NCI-H1092 treated with DMSO at 0.1 percent for 48 hours (cell line): ENCODE measurements at regions not wholly inside any gene's neighbourhood (a gene's known extent, or its start where the extent isn't known, plus 50 kb on each side); places are given as distances from the start of the nearest gene placed in this dataset.
"Not testable (repeated sequence)": the region's sequence is repeated elsewhere in the genome, so short reads cannot be mapped to it uniquely, and the experiment has no call there.

ENCODE experiments used
- DNase-seq: peaks from one replicate; lab custom pipeline; 2025; lab: John Stamatoyannopoulos, UW

DNA sequence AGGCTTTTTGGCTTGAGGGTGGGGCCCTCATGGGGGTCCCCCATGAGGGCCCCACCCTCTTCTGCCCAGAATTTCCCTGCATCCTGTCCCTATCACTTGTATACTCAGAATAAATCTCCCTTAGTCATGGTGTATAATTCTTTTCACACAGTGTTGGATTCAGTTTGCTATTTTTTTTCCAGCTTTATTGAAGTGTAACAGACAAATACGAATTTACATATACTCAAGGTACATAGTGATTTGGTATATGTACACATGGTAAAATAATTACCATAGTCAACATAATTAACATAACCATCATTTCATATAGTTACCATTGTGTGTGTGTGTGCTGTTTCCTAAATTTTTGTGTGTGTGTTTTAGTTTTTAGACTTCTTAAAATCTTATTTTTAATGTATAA is 289.4 kb downstream of the CNTNAP3B start:
- DNase-seq, result not testable (repeated sequence)

DNA sequence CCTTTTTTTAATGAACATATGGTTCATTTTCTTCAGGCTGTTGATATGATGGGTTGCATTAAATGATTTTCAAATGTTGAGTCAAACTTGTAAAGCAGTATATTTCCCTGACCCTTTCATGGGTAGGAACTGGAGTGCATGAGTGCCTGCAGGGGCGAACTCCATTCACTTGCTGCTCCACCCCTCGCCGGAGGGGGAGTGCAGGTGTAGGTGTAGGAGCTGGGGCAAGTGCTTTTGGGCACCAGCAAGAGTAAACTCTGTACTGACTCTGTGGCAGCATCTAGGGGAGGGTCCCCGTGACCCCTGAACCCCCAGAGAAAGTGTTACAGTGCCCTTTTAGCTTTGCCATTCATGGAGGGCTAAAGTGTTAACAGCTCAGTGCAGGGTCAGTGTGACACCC is 290.3 kb downstream of the CNTNAP3B start:
- DNase-seq, result not testable (repeated sequence)

GRCh38 chr9:41838562-41838851 is 290.7 kb downstream of the CNTNAP3B start:
- DNase-seq, result not testable (repeated sequence)

DNA sequence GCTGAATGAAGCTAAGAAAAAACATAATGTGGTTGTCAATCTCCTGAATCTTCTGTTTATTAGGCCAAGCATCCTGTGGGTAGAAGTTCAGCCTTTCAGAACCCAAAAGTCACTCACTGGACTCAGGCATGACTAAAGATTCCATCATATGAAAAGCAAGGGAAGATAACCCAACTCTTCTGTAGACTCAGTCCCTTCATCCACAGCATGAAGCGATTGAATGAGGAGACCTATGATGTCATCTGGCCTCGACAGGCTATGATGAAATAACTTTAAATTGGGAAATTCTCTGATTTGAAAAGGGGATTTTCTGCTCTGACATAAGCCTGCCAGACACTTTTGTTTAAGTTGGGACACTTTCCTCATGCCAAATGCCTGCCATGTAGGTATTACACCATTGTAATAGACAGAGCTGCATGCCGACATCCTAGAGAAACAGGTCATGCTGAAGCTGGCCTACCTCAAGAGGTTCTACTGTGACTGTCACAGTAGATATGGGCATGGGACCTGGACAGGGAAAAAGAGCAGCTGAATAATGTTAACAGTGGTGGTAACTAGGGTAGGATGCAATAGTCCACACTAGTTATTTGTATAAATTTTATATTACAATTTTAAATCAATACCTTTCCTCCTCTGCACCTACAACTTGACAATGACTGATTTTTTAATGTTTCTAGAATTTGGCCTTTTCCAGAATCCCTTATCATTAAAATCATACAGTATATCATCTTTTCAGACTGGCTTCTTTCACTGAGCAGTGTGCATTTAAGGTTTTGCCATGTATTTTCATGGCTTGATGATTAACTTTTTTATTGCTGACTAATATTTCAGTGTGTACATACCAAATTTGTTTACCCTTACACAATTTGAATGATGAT is 291.3 kb downstream of the CNTNAP3B start:
- DNase-seq, result not testable (repeated sequence)

GRCh38 chr9:41833108-41833507 is 296.1 kb downstream of the CNTNAP3B start:
- not testable (repeated sequence) for DNase-seq

- not testable (repeated sequence) for DNase-seq
Observed at GRCh38 chr9:41824723-41825122, 304.5 kb downstream of the CNTNAP3B start.

GRCh38 chr9:41802706-41803105 is 326.5 kb downstream of the CNTNAP3B start:
- DNase-seq, result not testable (repeated sequence)

GRCh38 chr9:41798684-41799083 is 330.5 kb downstream of the CNTNAP3B start:
- not testable (repeated sequence) for DNase-seq

- not testable (repeated sequence) for DNase-seq
Observed at GRCh38 chr9:41790719-41791363, 338.4 kb downstream of the CNTNAP3B start.

DNA sequence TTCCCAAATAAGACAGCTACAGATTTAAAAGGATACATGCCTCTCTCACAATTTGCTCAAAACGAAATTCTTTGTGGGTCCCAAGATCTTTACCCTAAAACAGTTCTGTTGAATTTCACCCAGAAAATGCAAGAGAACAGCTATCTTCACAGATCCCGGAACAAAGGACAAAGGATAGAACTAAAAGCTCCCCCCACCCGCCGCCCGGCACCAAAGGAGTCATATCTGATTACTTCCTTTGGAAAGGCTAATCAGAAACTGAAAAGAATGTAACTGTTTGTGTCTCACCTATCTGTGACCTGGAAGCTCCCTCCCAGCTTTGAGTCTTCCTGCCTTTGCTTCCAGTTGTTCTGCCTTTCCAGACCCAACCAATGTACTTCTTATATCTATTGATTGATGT is 339.2 kb downstream of the CNTNAP3B start:
- DNase-seq, result not testable (repeated sequence)

DNA sequence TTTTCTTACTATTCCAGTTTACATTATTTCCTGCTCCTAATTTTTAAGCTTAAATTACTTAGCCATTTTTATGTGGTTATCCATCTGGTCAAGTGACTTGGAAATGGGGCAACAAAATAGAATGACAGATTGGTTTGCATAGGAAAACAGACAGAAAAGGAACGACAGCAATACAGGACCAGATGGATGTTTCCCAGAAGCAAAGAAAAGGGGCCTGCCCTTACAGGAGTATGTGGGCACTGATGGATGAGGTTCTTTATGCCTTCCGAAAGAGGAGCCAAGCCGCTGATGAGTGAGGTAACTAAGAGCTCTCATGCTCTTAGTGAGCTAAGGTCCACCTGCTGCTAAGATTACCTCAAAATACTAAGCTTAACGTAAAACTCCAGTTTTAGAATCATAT is 339.8 kb downstream of the CNTNAP3B start:
- DNase-seq, result not testable (repeated sequence)

- DNase-seq, result not testable (repeated sequence)
Observed at GRCh38 chr9:41787951-41788350, 341.3 kb downstream of the CNTNAP3B start.

DNA sequence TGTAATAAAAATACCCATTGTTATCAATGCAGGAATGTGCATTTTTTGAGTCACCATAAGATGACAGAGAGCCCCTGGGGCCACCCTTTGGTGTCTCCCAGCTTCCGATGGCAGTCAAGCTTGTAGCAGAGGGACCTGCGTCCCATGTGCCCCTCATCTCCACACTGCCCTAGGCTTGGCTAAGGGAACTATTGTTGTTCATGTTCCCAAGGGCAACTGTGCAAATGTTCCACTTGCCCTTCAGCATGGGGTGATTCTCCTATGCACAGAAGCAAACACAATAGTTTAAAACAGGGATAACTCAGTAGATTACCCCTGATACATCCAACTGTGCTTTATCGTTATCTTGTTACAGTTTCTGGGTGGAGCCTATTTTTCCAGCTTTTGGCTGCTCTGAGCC is 342.0 kb downstream of the CNTNAP3B start:
- not testable (repeated sequence) for DNase-seq

GRCh38 chr9:41784006-41784405 is 345.2 kb downstream of the CNTNAP3B start:
- DNase-seq, result not testable (repeated sequence)

DNA sequence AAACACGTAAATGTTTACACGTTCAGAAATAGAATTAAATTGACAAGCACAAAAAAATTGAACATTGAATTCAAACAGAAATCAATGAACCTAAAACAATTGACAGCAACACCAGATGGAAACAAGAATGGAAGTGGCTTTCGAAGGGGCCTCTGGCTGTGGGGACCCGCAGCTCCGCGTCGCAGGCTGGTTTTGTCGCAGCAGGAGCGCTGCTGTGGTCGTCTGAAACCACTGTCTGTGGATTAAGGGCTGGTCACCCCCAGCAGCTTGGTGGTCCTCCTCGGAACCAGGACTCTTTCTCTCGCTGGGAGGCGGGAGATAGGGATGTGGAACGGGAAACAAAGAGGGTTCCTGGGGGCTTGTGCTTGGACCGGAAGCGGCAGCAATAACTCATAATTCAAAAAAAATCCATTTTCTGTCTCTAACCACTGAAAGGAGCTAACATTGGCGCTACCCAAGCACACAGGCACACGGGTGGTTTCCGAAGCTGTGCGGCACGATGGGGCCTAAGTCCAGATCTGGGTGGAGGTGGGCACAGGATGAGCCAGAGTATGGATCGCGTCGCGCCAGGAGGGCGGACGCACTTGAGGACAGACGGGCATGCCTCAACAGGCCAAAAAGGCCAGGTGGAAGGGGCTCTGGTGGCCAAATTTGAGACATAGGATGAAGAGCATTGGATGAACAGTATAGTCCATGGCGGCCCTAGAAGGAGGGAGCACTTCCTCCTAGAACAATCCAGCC is 346.0 kb downstream of the CNTNAP3B start:
- DNase-seq, result not testable (repeated sequence)

- not testable (repeated sequence) for DNase-seq
Observed at GRCh38 chr9:41781899-41782298, 347.3 kb downstream of the CNTNAP3B start.

DNA sequence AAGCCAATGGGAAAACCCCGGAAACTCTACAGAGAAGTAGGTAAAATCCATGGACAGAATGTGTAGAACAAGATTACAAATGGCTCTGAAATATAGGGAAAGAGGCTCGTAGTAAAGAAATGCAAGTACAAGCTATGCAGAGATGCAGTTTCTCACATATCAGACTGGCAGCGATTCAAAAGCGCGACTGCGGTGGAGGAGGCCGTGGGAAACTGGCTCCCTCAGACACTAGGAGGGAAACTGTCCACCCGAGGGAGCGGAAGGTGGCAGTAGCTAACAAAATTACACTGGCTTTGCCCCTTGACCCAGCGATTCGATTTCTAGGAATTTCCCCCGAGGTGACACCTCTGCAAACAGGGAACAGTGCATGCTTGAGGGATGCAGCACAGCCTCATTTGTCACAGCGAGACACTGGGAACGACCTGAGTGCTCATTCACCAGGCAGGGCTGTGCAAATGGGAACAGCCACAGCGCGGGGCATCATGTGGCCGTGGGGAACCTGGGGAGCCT is 349.3 kb downstream of the CNTNAP3B start:
- DNase-seq, result not testable (repeated sequence)

DNA sequence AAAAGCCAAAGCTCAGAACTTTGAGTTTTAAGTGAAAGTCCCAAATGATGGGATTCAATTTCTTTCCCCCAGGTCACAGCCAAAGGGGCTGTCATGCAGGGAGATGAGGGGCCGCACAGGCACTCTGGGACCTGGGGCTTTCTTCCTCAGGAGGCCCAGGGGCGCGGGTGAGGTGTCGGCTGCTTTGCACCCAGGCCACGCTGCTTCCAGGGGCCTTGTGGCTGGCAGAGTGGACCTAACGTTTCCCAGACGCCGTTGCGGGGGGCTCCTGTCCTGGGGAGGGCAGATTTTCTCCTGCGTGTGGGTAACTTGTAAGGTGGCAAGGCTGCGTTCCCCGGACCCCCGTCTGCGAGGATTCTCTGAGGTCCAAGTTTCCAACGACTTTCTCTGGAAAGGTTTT is 350.0 kb downstream of the CNTNAP3B start:
- not testable (repeated sequence) for DNase-seq

DNA sequence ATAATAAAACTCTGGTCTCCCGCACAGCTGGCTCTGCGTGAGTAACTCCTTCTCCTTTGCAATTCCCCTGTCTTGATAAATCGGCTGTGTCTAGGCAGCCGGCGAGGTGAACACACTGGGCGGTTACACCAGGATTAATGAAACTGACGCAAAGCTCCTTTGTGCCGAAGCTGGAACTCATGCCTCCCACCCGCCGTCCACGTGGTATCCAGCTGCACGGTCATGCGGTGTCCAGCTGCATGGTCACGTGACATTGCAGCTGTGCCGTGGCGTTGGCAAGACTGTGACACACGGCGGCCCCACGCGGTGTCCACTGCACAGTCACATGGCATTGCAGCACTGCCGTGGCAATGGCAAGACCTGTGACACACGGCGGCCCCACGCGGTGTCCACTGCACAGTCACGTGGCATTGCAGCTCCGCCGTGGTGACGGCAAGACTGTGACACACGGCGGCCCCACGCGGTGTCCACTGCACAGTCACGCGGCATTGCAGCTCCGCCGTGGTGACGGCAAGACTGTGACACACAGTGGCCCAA is 350.6 kb downstream of the CNTNAP3B start:
- not testable (repeated sequence) for DNase-seq

- DNase-seq, result not testable (repeated sequence)
Observed at GRCh38 chr9:41777536-41777935, 351.7 kb downstream of the CNTNAP3B start.

- not testable (repeated sequence) for DNase-seq
Observed at GRCh38 chr9:41772541-41772940, 356.7 kb downstream of the CNTNAP3B start.

DNA sequence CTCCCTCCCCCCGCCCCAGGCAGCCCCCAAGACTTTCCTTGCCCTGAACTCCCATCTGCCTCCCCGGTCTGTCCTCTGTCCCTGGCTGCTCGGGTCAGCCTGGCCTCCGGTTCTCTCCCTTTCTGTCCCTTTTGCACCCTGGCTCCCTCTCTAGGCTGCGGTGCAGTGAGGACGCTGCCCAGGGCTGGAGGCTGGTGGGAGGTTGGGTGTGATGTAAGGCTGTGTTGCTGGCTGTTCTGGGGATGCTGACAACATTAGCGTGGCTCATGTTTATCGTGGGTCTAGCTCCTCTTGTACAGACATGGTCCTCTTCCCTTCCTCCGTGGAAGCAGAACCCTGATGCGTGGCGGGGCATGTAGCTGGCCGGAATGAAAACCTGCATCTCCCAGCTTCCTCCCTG is 357.5 kb downstream of the CNTNAP3B start:
- not testable (repeated sequence) for DNase-seq
